HEK293 (cell line): ENCODE measurements at regions not wholly inside any gene's neighbourhood (a gene's known extent, or its start where the extent isn't known, plus 50 kb on each side); places are given as distances from the start of the nearest gene placed in this dataset.
A peak's percentile ranks its signal among the peaks of the same experiment; 100 is the strongest.

Source experiments
- CTCF ChIA-PET: fragments of 350-600 bp; formaldehyde crosslinking; extraction: SDS; loops from one replicate; lab custom pipeline; 2021; ENCODE audit warnings: antibody characterized with exemption; lab: Yijun Ruan, JAX
- POLR2A ChIA-PET: fragments of 300-600 bp; formaldehyde crosslinking; extraction: SDS; loops from one replicate; lab custom pipeline; 2020; ENCODE audit warnings: antibody characterized with exemption, inconsistent platforms; lab: Yijun Ruan, JAX
- H3K27ac ChIP-seq: fragments of 200-500 bp; sonication (Bioruptor generic); 2 replicates; pipeline ENCODE4 v1.5.1; 2014; ENCODE audit warnings: low read depth, low read length, control low read depth, inconsistent platforms; ENCODE audit errors: extremely low read depth
- H3K36me3 ChIP-seq, 2 experiments: fragments of 200-500 bp in 1 of 2; sonication (Bioruptor generic) in 1 of 2; 1 replicate in 1 of 2; 2 replicates in 1 of 2; pipeline ENCODE4 v1.5.1; 2014 to 2017; ENCODE audit warnings: inconsistent platforms in 2 of 2, low read length in 2 of 2; ENCODE audit not compliant: control insufficient read depth in 2 of 2, insufficient read depth in 1 of 2
- H3K4me1 ChIP-seq: fragments of 200-500 bp; sonication (Bioruptor generic); 2 replicates; pipeline ENCODE4 v1.5.1; 2014; ENCODE audit warnings: mild to moderate bottlenecking, low read length, inconsistent platforms; ENCODE audit not compliant: control insufficient read depth, insufficient read depth
- H3K4me3 ChIP-seq: 2 replicates; pipeline ENCODE4 v1.5.1; 2011; ENCODE audit warnings: low read depth, mild to moderate bottlenecking, control low read depth, low read length, moderate library complexity
- H3K9me3 ChIP-seq: fragments of 200-500 bp; sonication (Bioruptor generic); 2 replicates; pipeline ENCODE4 v1.5.1; 2014; ENCODE audit warnings: low read depth, low read length, inconsistent platforms; ENCODE audit not compliant: control insufficient read depth, insufficient read depth
- HOXA7 ChIP-seq: sonication (generic); formaldehyde crosslinking; IDR thresholded peaks from 2 replicates; pipeline ENCODE4 v1.8.1; 2022; ENCODE audit warnings: missing genetic modification reagents, borderline replicate concordance
- RBAK ChIP-seq: fragments of 450-650 bp; formaldehyde crosslinking; IDR thresholded peaks from 2 replicates; pipeline ENCODE4 v1.5.1; 2016; ENCODE audit warnings: missing biosample characterization, missing genetic modification characterization
- ZBTB6 ChIP-seq: fragments of 450-650 bp; formaldehyde crosslinking; IDR thresholded peaks from 2 replicates; pipeline ENCODE4 v1.5.1; 2017; ENCODE audit warnings: missing biosample characterization, missing genetic modification characterization
- ZNF114 ChIP-seq: fragments of 450-650 bp; formaldehyde crosslinking; IDR thresholded peaks from 2 replicates; pipeline ENCODE4 v1.5.0; 2017; ENCODE audit warnings: missing biosample characterization, missing genetic modification characterization
- ZNF146 ChIP-seq: fragments of 450-650 bp; formaldehyde crosslinking; IDR thresholded peaks from 2 replicates; pipeline ENCODE4 v1.5.1; 2016; ENCODE audit warnings: missing biosample characterization, missing genetic modification characterization
- ZNF169 ChIP-seq: fragments of 450-650 bp; formaldehyde crosslinking; IDR thresholded peaks from 2 replicates; pipeline ENCODE4 v1.5.1; 2016; ENCODE audit warnings: missing biosample characterization, missing genetic modification characterization
- ZNF184 ChIP-seq: fragments of 450-650 bp; IDR thresholded peaks from 2 replicates; pipeline ENCODE4 v1.5.1; 2018; ENCODE audit warnings: missing biosample characterization, mild to moderate bottlenecking, missing genetic modification characterization
- ZNF23 ChIP-seq: fragments of 450-650 bp; formaldehyde crosslinking; IDR thresholded peaks from 2 replicates; pipeline ENCODE4 v1.5.1; 2016; ENCODE audit warnings: missing biosample characterization, missing genetic modification characterization, borderline replicate concordance
- ZNF302 ChIP-seq: fragments of 450-650 bp; formaldehyde crosslinking; IDR thresholded peaks from 2 replicates; pipeline ENCODE4 v1.5.1; 2016; ENCODE audit warnings: missing biosample characterization, missing genetic modification characterization, low read depth
- ZNF423 ChIP-seq: fragments of 450-650 bp; formaldehyde crosslinking; IDR thresholded peaks from 2 replicates; pipeline ENCODE4 v1.5.1; 2016; ENCODE audit warnings: missing biosample characterization, missing genetic modification characterization
- ZNF513 ChIP-seq: fragments of 450-650 bp; IDR thresholded peaks from 2 replicates; pipeline ENCODE4 v1.5.1; 2018; ENCODE audit warnings: missing biosample characterization, missing genetic modification characterization
- ZNF621 ChIP-seq: fragments of 450-650 bp; formaldehyde crosslinking; IDR thresholded peaks from 2 replicates; pipeline ENCODE4 v1.5.1; 2017; ENCODE audit warnings: missing biosample characterization, missing genetic modification characterization
- ZNF626 ChIP-seq: fragments of 450-650 bp; sonication (Bioruptor Pico); formaldehyde crosslinking; IDR thresholded peaks from 2 replicates; pipeline ENCODE4 v1.5.1; 2018; ENCODE audit warnings: missing biosample characterization, missing genetic modification characterization, inconsistent platforms
- ZNF747 ChIP-seq: fragments of 450-650 bp; formaldehyde crosslinking; IDR thresholded peaks from 2 replicates; pipeline ENCODE4 v1.5.1; 2016; ENCODE audit warnings: missing biosample characterization, missing genetic modification characterization
- ZNF792 ChIP-seq: fragments of 450-650 bp; formaldehyde crosslinking; IDR thresholded peaks from 2 replicates; pipeline ENCODE4 v1.5.1; 2016; ENCODE audit warnings: missing biosample characterization, missing genetic modification characterization
- TF ChIP-seq, protein P1 (sequence below): fragments of 450-650 bp; formaldehyde crosslinking; IDR thresholded peaks from 2 replicates; pipeline ENCODE4 v1.5.1; 2016; ENCODE audit warnings: missing biosample characterization, missing genetic modification characterization
- TF ChIP-seq, protein P2 (sequence below): fragments of 450-650 bp; formaldehyde crosslinking; IDR thresholded peaks from 2 replicates; pipeline ENCODE4 v1.5.1; 2016; ENCODE audit warnings: missing biosample characterization, missing genetic modification characterization
- TF ChIP-seq, protein P3 (sequence below): fragments of 450-650 bp; formaldehyde crosslinking; IDR thresholded peaks from 2 replicates; pipeline ENCODE4 v1.5.1; 2016; ENCODE audit warnings: missing biosample characterization, missing genetic modification characterization
- TF ChIP-seq, protein P4 (sequence below): fragments of 450-650 bp; formaldehyde crosslinking; IDR thresholded peaks from 2 replicates; pipeline ENCODE4 v1.5.1; 2016; ENCODE audit warnings: missing biosample characterization, missing genetic modification characterization, borderline replicate concordance

DNA sequence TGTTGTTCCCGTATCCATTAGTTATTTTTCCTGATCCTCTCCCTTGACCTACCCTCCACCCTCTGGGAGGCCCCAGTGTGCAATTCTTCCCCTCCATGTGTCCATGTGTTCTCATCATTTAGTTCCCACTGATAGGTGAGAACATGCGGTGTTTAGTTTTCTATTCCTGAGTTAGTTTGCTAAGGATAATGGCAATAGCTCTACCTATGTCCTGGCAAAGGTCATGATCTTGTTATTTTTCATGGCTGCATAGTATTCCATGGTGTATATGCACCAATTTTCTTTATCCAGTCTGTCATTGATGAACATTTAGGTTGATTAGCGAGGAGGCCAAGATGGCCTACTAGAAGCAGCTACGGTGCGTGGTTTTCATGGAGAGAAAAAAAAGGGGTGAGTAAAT lies 714.1 kb downstream of the STIM2 start:
- Histone ChIP-seq H3K36me3 (no peaks in the 10 kb centered on the region), H3K9me3 (no peaks in the 10 kb centered on the region), H3K27ac (no peak overlapping the region), H3K4me3 (no peak overlapping the region), H3K4me1 (no peaks in the 10 kb centered on the region)
- POLR2A ChIA-PET: no interaction called here
- CTCF ChIA-PET: no interaction called here
- TF ChIP-seq ZNF626 (tag by site-specific recombination): no peak
- TF ChIP-seq, protein P1, sequence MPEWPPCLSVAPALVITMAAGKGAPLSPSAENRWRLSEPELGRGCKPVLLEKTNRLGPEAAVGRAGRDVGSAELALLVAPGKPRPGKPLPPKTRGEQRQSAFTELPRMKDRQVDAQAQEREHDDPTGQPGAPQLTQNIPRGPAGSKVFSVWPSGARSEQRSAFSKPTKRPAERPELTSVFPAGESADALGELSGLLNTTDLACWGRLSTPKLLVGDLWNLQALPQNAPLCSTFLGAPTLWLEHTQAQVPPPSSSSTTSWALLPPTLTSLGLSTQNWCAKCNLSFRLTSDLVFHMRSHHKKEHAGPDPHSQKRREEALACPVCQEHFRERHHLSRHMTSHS (tag by site-specific recombination): no peak
- no peak for TF ChIP-seq ZNF423 (tag by site-specific recombination)
- TF ChIP-seq RBAK (tag by site-specific recombination): no peak
- TF ChIP-seq ZBTB6: no peak
- no peak for TF ChIP-seq ZNF302 (tag by site-specific recombination)
- TF ChIP-seq ZNF146 (tag by site-specific recombination): peak; percentile 50; the same call in 1 of the 2 replicates
- TF ChIP-seq, all 188 proteins: peak for 1

DNA sequence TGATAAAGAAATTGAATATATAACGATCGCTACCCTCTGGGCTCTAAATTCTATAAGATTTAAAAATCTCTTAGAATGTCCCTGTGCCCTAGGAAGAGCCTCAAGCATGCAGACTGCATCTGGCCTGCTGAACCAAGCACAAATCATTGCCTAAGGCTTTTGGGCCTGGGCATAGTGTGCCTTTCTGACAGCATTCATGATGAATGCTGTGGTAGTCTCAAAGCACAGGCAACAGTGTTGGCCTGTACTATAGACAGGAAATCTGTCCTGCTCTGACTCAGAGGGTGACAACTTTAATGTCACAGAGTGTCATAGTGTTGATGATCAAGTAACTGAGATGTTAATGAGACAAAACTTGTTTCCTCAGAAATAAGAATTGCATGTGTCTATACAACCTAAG lies 717.3 kb downstream of the STIM2 start:
- H3K27ac ChIP-seq: no peak overlapping the region
- POLR2A ChIA-PET: no interaction called here
- no peak overlapping the region for H3K4me3 ChIP-seq
- no peak for TF ChIP-seq ZNF23 (tag by site-specific recombination)
- no peak for TF ChIP-seq ZNF792 (tag by site-specific recombination)
- TF ChIP-seq ZNF114 (tag by site-specific recombination): no peak
- TF ChIP-seq, protein P2, sequence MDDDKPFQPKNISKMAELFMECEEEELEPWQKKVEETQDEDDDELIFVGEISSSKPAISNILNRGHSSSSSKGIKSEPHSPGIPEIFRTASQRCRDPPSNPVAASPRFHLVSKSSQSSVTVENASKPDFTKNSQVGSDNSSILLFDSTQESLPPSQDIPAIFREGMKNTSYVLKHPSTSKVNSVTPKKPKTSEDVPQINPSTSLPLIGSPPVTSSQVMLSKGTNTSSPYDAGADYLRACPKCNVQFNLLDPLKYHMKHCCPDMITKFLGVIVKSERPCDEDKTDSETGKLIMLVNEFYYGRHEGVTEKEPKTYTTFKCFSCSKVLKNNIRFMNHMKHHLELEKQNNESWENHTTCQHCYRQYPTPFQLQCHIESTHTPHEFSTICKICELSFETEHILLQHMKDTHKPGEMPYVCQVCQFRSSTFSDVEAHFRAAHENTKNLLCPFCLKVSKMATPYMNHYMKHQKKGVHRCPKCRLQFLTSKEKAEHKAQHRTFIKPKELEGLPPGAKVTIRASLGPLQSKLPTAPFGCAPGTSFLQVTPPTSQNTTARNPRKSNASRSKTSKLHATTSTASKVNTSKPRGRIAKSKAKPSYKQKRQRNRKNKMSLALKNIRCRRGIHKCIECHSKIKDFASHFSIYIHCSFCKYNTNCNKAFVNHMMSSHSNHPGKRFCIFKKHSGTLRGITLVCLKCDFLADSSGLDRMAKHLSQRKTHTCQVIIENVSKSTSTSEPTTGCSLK (tag by site-specific recombination): no peak
- no peak for TF ChIP-seq ZNF169 (tag by site-specific recombination)
- TF ChIP-seq, all 188 proteins: peak for 0
- Histone ChIP-seq H3K4me1 (no peaks in the 10 kb centered on the region), H3K9me3 (no peaks in the 10 kb centered on the region), H3K36me3 (no peaks in the 10 kb centered on the region)
- CTCF ChIA-PET: no interaction called here

- ChIA-PET CTCF (no interaction called here), POLR2A (no interaction called here)
- Histone ChIP-seq H3K4me1 (no peaks in the 10 kb centered on the region), H3K36me3 (no peaks in the 10 kb centered on the region), H3K9me3 (no peaks in the 10 kb centered on the region), H3K27ac (no peak overlapping the region), H3K4me3 (no peak overlapping the region)
- TF ChIP-seq ZNF621: no peak
- TF ChIP-seq ZNF747 (tag by site-specific recombination): no peak
- TF ChIP-seq ZNF513: no peak
- TF ChIP-seq, protein P2 (tag by site-specific recombination): no peak
- TF ChIP-seq, protein P3, sequence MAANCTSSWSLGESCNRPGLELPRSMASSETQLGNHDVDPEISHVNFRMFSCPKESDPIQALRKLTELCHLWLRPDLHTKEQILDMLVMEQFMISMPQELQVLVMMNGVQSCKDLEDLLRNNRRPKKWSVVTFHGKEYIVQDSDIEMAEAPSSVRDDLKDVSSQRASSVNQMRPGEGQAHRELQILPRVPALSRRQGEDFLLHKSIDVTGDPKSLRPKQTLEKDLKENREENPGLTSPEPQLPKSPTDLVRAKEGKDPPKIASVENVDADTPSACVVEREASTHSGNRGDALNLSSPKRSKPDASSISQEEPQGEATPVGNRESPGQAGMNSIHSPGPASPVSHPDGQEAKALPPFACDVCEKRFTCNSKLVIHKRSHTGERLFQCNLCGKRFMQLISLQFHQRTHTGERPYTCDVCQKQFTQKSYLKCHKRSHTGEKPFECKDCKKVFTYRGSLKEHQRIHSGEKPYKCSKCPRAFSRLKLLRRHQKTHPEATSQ (tag by site-specific recombination): no peak
- no peak for TF ChIP-seq ZNF184 (tag by site-specific recombination)
- TF ChIP-seq, protein P4, sequence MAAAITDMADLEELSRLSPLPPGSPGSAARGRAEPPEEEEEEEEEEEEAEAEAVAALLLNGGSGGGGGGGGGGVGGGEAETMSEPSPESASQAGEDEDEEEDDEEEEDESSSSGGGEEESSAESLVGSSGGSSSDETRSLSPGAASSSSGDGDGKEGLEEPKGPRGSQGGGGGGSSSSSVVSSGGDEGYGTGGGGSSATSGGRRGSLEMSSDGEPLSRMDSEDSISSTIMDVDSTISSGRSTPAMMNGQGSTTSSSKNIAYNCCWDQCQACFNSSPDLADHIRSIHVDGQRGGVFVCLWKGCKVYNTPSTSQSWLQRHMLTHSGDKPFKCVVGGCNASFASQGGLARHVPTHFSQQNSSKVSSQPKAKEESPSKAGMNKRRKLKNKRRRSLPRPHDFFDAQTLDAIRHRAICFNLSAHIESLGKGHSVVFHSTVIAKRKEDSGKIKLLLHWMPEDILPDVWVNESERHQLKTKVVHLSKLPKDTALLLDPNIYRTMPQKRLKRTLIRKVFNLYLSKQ: no peak
- TF ChIP-seq HOXA7 (CRISPR knock-in tag): no peak
Observed at GRCh38 chr4:27592738-27593137, 732.1 kb downstream of the STIM2 start.
